Mucosa of descending colon (tissue), 3 donors: ENCODE measurements at regions not wholly inside any gene's neighbourhood (a gene's known extent, or its start where the extent isn't known, plus 50 kb on each side); places are given as distances from the start of the nearest gene placed in this dataset.
"Not testable (repeated sequence)": the region's sequence is repeated elsewhere in the genome, so short reads cannot be mapped to it uniquely, and the experiment has no call there.

Experiments used
- ATAC-seq: fragments of 200-7000 bp; cut with Tn5 transposase; one replicate; pipeline ENCODE4 v1.9.1; 2020; ENCODE audit warnings: mild to moderate bottlenecking, moderate library complexity
- DNase-seq, 3 donors: peaks; one replicate each; pipeline ENCODE4 v3.0.0-alpha.2; 2020
- H3K36me3 ChIP-seq: fragments of 200-600 bp; one replicate; pipeline ENCODE4 v1.8.0; 2021; ENCODE audit warnings: low read depth, mild to moderate bottlenecking
- H3K4me1 ChIP-seq: fragments of 200-600 bp; one replicate; pipeline ENCODE4 v1.8.0; 2021; ENCODE audit warnings: low read depth, mild to moderate bottlenecking
- H3K4me3 ChIP-seq: fragments of 200-600 bp; one replicate; pipeline ENCODE4 v1.8.0; 2021; ENCODE audit warnings: mild to moderate bottlenecking
- H3K9me3 ChIP-seq: fragments of 200-600 bp; one replicate; pipeline ENCODE4 v1.8.0; 2021; ENCODE audit warnings: mild to moderate bottlenecking
- intact Hi-C, 2 donors: fragments of 100-400 bp; cut with DNase I in 1 of 2; cut with micrococcal nuclease in 1 of 2; formaldehyde crosslinking; loops; one replicate each; pipeline versions ENCODE4 v1.11.0 to v1.11.1; 2022; cut with DNase I, micrococcal nuclease
- TF ChIP-seq, protein P1 (sequence below): fragments of 200-600 bp; IDR thresholded peaks from one replicate; pipeline ENCODE4 v1.8.0; 2022; ENCODE audit warnings: antibody characterized with exemption, mild to moderate bottlenecking
- donor health status: DM: no; HTN: no; CAD: no; lungs with moderate emphysema.
- donor health status: DM: no; HTN: no; CAD: no.
- donor health status: DM: no; HTN: yes; CAD: no.

- Histone ChIP-seq H3K36me3 (no peaks in the 10 kb centered on the region), H3K4me3 (no peak overlapping the region), H3K4me1 (no peaks in the 10 kb centered on the region), H3K9me3 (no peaks in the 10 kb centered on the region)
- ATAC-seq (no peak), DNase-seq (no peak)
- TF ChIP-seq, protein P1, sequence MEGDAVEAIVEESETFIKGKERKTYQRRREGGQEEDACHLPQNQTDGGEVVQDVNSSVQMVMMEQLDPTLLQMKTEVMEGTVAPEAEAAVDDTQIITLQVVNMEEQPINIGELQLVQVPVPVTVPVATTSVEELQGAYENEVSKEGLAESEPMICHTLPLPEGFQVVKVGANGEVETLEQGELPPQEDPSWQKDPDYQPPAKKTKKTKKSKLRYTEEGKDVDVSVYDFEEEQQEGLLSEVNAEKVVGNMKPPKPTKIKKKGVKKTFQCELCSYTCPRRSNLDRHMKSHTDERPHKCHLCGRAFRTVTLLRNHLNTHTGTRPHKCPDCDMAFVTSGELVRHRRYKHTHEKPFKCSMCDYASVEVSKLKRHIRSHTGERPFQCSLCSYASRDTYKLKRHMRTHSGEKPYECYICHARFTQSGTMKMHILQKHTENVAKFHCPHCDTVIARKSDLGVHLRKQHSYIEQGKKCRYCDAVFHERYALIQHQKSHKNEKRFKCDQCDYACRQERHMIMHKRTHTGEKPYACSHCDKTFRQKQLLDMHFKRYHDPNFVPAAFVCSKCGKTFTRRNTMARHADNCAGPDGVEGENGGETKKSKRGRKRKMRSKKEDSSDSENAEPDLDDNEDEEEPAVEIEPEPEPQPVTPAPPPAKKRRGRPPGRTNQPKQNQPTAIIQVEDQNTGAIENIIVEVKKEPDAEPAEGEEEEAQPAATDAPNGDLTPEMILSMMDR, result no peak
- intact Hi-C loops, result no loop called here
Observed at GRCh38 chr9:75242426-75242825, 154.1 kb downstream of the OSTF1 start.

DNA sequence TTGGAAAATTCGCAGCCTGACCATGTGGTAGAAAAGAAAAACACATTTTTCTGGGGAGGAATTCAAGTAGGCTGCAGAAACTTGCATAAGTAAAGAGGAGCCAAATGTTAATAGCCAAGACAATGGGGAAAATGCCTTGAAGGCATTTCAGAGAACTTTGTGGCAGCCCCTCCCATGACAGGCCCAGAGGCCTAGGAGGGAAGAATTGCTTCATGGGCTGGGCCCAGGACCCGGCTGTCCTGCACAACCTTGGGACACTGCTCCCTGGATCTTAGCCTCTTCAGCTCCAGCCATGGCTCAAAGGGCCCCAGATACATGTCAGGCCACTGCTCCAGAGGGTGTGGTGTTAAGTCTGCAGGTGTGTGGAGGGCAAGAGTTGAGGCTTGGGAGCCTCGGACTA is 158.6 kb downstream of the OSTF1 start:
- TF ChIP-seq, protein P1, result no peak
- H3K4me1 ChIP-seq, result no peaks in the 10 kb centered on the region
- H3K36me3 ChIP-seq, result no peaks in the 10 kb centered on the region
- DNase-seq (no peak), ATAC-seq (no peak)
- H3K4me3 ChIP-seq, result no peak overlapping the region
- no peaks in the 10 kb centered on the region for H3K9me3 ChIP-seq
- intact Hi-C loops, result no loop called here

- intact Hi-C loops, result loop anchor here in 1 of 2 donors (5.0 kb wide), 1 partner anchor 592 kb away; no protein-coding TSS in a partner anchor
- Histone ChIP-seq H3K9me3 (no peaks in the 10 kb centered on the region), H3K4me1 (peaks cover 4% of the 10 kb centered on the region), H3K4me3 (no peak overlapping the region), H3K36me3 (no peaks in the 10 kb centered on the region)
- ATAC-seq (peak; percentile 68), DNase-seq (peak in 1 of 3 donors; percentile 81)
- TF ChIP-seq, protein P1, result peak; percentile 61
Observed at GRCh38 chr9:75265525-75265972, 177.2 kb downstream of the OSTF1 start.

DNA sequence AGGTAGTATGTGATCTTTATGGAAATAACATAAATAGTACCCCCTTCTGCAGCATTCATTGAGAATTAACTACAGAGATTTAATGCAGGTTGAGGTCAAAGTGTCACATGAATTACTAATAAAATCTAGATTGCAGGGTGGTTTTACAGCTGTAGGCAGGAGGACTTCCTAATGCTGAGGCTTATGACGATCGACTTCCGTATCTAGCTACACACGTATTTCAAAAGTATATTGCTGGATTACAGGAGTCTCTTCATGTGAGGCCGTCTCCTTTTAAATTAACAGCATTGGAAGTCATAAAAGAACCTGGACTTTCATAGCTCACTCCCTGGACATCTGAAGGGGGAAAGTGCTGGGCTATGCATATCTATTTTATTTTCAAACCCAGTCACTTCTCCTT is 180.9 kb downstream of the OSTF1 start:
- no peak overlapping the region for H3K4me3 ChIP-seq
- H3K9me3 ChIP-seq, result peaks cover 12% of the 10 kb centered on the region
- peak in 1 of 3 donors; percentile 16 for DNase-seq
- no peaks in the 10 kb centered on the region for H3K36me3 ChIP-seq
- intact Hi-C loops, result loop anchor here in 1 of 2 donors (5.0 kb wide), 1 partner anchor 588 kb away; no protein-coding TSS in a partner anchor
- TF ChIP-seq, protein P1, result no peak
- peak; percentile 90 for ATAC-seq
- H3K4me1 ChIP-seq, result peaks cover 4% of the 10 kb centered on the region

- ATAC-seq, H3K36me3 ChIP-seq, DNase-seq, intact Hi-C loops, H3K4me3 ChIP-seq, H3K4me1 ChIP-seq: not testable (repeated sequence)
- peaks cover 12% of the 10 kb centered on the region for H3K9me3 ChIP-seq
Observed at GRCh38 chr9:75273055-75273454, 184.7 kb downstream of the OSTF1 start.

DNA sequence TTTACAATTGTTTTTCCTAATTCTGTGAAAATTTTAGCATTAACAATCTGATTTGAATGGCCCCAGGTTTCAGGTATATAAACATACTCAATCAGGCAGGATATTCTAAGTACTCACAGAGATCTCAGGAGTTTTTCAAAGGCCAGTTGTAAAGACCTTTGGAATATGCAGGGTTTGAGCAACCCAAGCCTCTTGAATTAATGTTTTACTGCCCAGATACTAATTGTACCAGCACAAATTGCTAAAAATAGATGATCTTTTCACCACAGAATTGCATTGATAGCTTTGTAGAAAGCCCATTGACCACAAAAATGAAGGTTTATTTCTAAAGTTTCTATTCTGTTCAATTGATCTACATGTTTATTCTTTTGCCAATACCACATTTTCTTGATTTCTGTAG is 186.5 kb downstream of the OSTF1 start:
- ATAC-seq (no peak), DNase-seq (no peak)
- Histone ChIP-seq H3K4me1 (no peaks in the 10 kb centered on the region), H3K36me3 (no peaks in the 10 kb centered on the region), H3K9me3 (peaks cover 12% of the 10 kb centered on the region), H3K4me3 (no peak overlapping the region)
- TF ChIP-seq, protein P1, result no peak
- intact Hi-C loops, result no loop called here
